ENCODE measurements at regions not wholly inside any gene's neighbourhood (a gene's known extent, or its start where the extent isn't known, plus 50 kb on each side); places are given as distances from the start of the nearest gene placed in this dataset.

GRCh38 chr1:234918181-234918841 is 210.3 kb downstream of the TOMM20 start:
- Histone ChIP-seq H3K36me3 (ENCODE audit: insufficient read depth, low read length) (no peaks in the 10 kb centered on the region), H3K27ac (ENCODE audit: low read depth, low read length, poor library complexity, severe bottlenecking) (no peak overlapping the region), H3K4me3 (ENCODE audit: low read depth, low read length, poor library complexity, severe bottlenecking) (no peak overlapping the region), H3K9me3 (ENCODE audit: low read length) (peaks cover 4% of the 10 kb centered on the region; the same call in 1 of the 2 replicates), H2AFZ (ENCODE audit: low read length) (no peak overlapping the region), H3K79me2 (ENCODE audit: insufficient read depth, low read depth, low read length) (no peaks in the 10 kb centered on the region), H3K4me2 (ENCODE audit: low read length) (no peak overlapping the region), H3K4me1 (ENCODE audit: insufficient read depth, low read length, poor library complexity, severe bottlenecking) (peaks cover 24% of the 10 kb centered on the region), H3K9me2 (ENCODE audit: insufficient read depth, low read length) (no peaks in the 10 kb centered on the region), H4K20me1 (ENCODE audit: insufficient read depth, low read length) (no peaks in the 10 kb centered on the region)
- POLR2A ChIA-PET = interaction anchor here (1.1 kb wide), 1 partner anchor 8 kb away, joined by 3 read pairs; no protein-coding TSS in a partner anchor
- CTCF ChIA-PET (ENCODE audit: unreplicated experiment) = no interaction called here
- TF ChIP-seq CTCF (conservative IDR thresholded peaks at IDR 0.05; ENCODE audit: low read length) (no peak), EZH2phosphoT487 (IDR thresholded peaks at IDR 0.05; ENCODE audit: borderline replicate concordance, low read depth, low read length) (no peak)
- no peak for DNase-seq (ENCODE audit: low spot score)
- no TSS peak for BruUV-seq (replicated peaks)
- intact Hi-C loops (cut with micrococcal nuclease; ENCODE audit: unreplicated experiment) = no loop called here

GRCh38 chr1:234917495-234918180 is 211.0 kb downstream of the TOMM20 start:
- no peak for TF ChIP-seq CTCF (conservative IDR thresholded peaks at IDR 0.05; ENCODE audit: low read length)
- TF ChIP-seq EZH2phosphoT487 (IDR thresholded peaks at IDR 0.05; ENCODE audit: borderline replicate concordance, low read depth, low read length) = no peak
- no peaks in the 10 kb centered on the region for H4K20me1 ChIP-seq (ENCODE audit: insufficient read depth, low read length)
- no peak for DNase-seq (ENCODE audit: low spot score)
- ChIA-PET POLR2A (no interaction called here), CTCF (ENCODE audit: unreplicated experiment) (no interaction called here)
- no peak overlapping the region for H3K27ac ChIP-seq (ENCODE audit: low read depth, low read length, poor library complexity, severe bottlenecking)
- no peak overlapping the region for H3K4me2 ChIP-seq (ENCODE audit: low read length)
- H3K4me3 ChIP-seq (ENCODE audit: low read depth, low read length, poor library complexity, severe bottlenecking) = no peak overlapping the region
- BruUV-seq (replicated peaks) = no TSS peak
- H3K4me1 ChIP-seq (ENCODE audit: insufficient read depth, low read length, poor library complexity, severe bottlenecking) = peaks cover 24% of the 10 kb centered on the region
- H3K79me2 ChIP-seq (ENCODE audit: insufficient read depth, low read depth, low read length) = no peaks in the 10 kb centered on the region
- intact Hi-C loops (cut with micrococcal nuclease; ENCODE audit: unreplicated experiment) = no loop called here
- H3K9me3 ChIP-seq (ENCODE audit: low read length) = peaks cover 4% of the 10 kb centered on the region; the same call in 1 of the 2 replicates
- H3K36me3 ChIP-seq (ENCODE audit: insufficient read depth, low read length) = no peaks in the 10 kb centered on the region
- H2AFZ ChIP-seq (ENCODE audit: low read length) = no peak overlapping the region
- H3K9me2 ChIP-seq (ENCODE audit: insufficient read depth, low read length) = no peaks in the 10 kb centered on the region

GRCh38 chr1:234916840-234917239 is 211.8 kb downstream of the TOMM20 start:
- peaks cover 4% of the 10 kb centered on the region; the same call in 1 of the 2 replicates for H3K9me3 ChIP-seq (ENCODE audit: low read length)
- POLR2A ChIA-PET = interaction anchor here (0.6 to 1.0 kb wide), 3 partner anchors 9 to 417 kb away, joined by 3 to 4 read pairs (median 3); no protein-coding TSS in a partner anchor
- DNase-seq (ENCODE audit: low spot score) = no peak
- no peaks in the 10 kb centered on the region for H3K36me3 ChIP-seq (ENCODE audit: insufficient read depth, low read length)
- TF ChIP-seq EZH2phosphoT487 (IDR thresholded peaks at IDR 0.05; ENCODE audit: borderline replicate concordance, low read depth, low read length) (no peak), CTCF (conservative IDR thresholded peaks at IDR 0.05; ENCODE audit: low read length) (no peak)
- intact Hi-C loops (cut with micrococcal nuclease; ENCODE audit: unreplicated experiment) = no loop called here
- no peak overlapping the region for H3K27ac ChIP-seq (ENCODE audit: low read depth, low read length, poor library complexity, severe bottlenecking)
- no TSS peak for BruUV-seq (replicated peaks)
- peaks cover 24% of the 10 kb centered on the region for H3K4me1 ChIP-seq (ENCODE audit: insufficient read depth, low read length, poor library complexity, severe bottlenecking)
- no peak overlapping the region for H2AFZ ChIP-seq (ENCODE audit: low read length)
- H3K9me2 ChIP-seq (ENCODE audit: insufficient read depth, low read length) = no peaks in the 10 kb centered on the region
- H4K20me1 ChIP-seq (ENCODE audit: insufficient read depth, low read length) = no peaks in the 10 kb centered on the region
- CTCF ChIA-PET (ENCODE audit: unreplicated experiment) = no interaction called here
- no peak overlapping the region for H3K4me2 ChIP-seq (ENCODE audit: low read length)
- H3K79me2 ChIP-seq (ENCODE audit: insufficient read depth, low read depth, low read length) = no peaks in the 10 kb centered on the region
- H3K4me3 ChIP-seq (ENCODE audit: low read depth, low read length, poor library complexity, severe bottlenecking) = no peak overlapping the region

All from OCI-LY7 (cell line).